ENCODE measurements at regions not wholly inside any gene's neighbourhood (a gene's known extent, or its start where the extent isn't known, plus 50 kb on each side); places are given as distances from the start of the nearest gene placed in this dataset.
"Not testable (repeated sequence)": the region's sequence is repeated elsewhere in the genome, so short reads cannot be mapped to it uniquely, and the experiment has no call there.

- DNase-seq = no peak
These were observed 264.5 kb upstream of the TBL1XR1 start for GRCh38 chr3:177461765-177462164.

- not testable (repeated sequence) for DNase-seq
These were observed 266.1 kb upstream of the TBL1XR1 start for GRCh38 chr3:177463341-177463740.

- DNase-seq = no peak
These were observed 266.6 kb upstream of the TBL1XR1 start for GRCh38 chr3:177463863-177464262.

DNA sequence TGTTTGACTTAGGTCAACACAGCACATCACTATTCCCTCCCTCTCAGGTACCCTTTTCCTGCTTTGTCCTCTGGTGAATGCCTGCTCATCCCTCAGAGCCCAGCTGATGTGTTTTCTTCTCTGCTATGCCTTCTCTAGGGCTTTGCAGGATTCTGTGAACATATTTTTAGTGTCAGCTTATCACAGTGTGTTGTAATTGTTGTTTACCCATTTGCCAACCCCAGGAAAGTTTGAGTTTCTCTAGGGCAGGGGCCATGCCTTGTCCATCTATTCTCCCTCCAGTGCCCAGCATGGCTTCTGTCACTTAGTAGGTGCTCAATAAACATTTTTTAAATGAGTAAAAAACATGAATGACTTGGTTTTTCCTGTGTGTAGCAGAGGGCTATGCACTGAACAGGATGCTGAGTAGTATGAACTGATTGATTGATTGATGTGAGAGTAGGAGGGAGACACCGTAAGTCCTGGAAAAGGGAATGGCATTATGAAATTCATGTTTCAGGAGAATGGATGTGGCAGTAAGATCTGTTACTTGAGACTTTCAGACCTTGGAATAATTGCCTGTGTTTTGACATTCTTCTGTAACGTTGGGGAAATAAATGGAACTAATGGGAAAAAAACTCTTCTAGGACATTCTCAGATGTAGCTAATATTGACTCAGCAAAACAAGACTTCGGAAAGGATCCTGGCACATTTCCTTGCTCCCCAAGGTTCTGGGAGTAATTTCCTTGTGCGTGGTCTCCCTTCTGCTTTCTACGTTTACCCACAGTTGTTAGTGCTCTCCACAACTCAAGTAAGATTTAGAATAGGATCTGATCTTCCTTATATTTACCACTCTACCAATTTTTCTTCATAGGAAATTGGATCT lies 267.3 kb upstream of the TBL1XR1 start:
- DNase-seq = no peak

DNA sequence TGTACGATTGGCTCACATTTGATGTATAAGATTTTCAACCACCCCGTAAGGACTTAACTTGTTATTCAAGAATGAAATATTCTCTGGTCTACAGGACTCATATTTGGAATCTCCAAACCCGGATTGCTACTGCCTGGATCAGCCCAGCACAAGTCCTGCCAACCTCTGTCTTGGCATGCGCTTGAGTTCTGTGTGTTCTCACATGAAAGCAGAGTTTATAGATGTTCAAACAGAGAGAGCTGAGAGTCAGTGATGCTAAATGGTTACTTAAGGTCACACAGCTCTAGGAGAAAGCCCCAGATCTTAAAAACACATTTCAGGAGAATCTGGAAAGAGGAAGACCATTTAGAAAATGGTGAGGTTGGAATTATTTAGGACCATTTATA lies 268.0 kb upstream of the TBL1XR1 start:
- DNase-seq = no peak

DNA sequence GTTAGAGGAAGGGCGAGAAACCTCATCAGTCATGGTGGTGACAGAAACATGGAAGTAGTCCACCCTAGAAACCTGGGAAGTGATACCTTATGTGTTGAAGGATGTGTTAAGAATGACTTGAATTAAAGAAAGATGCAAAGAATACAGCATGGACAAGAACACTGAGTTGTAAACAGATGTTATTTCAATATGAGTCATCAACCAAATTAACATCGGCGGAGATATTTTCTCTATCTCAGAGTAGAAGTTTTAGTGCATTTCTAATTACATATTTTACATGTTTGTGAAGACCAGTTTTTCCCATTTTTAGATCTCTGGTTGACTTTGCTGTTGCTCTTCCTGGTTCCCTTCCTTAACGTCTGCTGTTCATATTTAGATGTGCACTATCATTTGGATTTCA lies 268.8 kb upstream of the TBL1XR1 start:
- no peak for DNase-seq

- not testable (repeated sequence) for DNase-seq
These were observed 269.3 kb upstream of the TBL1XR1 start for GRCh38 chr3:177466622-177467021.

- no peak for DNase-seq
These were observed 270.1 kb upstream of the TBL1XR1 start for GRCh38 chr3:177467247-177467985.

GRCh38 chr3:177468331-177468730 lies 271.0 kb upstream of the TBL1XR1 start:
- DNase-seq = no peak

- no peak for DNase-seq
These were observed 271.5 kb upstream of the TBL1XR1 start for GRCh38 chr3:177468816-177469215.

- DNase-seq = no peak
These were observed 271.9 kb upstream of the TBL1XR1 start for GRCh38 chr3:177469216-177469615.

DNA sequence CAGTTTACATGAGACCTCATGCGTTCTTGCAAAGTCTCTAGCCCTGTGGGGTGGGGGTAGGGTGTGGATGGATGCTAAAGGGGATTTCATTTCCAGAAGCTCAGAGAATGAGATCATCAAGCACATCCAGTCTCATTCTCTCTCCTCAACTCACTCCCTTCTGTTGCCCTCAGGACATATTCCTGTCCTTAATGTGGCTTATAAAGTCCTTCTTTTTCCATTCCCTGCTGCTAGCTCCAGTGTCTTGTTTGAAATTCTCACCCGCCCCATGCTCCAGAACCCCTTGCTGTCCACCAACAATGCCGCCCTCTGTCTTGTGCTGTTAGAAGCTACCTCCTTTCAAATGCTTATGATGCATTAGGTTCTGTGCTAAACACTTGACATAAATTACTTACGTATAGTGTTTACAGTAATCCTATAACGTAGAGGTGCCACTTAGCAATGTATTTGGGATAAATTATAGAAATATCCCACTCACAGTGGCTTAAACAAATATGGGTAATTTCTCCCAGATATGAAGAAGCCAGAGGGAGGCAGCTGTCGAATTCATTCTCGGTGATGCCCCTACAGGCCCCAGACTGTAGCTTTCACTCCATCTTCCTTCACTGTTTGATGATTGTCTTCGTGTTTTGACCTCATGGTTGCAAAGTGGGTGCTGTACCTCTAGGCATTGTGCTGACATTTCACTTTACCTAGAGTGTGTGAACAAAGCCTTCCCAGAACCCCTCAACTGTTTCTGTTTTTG lies 273.1 kb upstream of the TBL1XR1 start:
- DNase-seq = no peak

GRCh38 chr3:177471733-177472480 lies 274.6 kb upstream of the TBL1XR1 start:
- DNase-seq = peak in 1 of 2 donors; percentile 21

- no peak for DNase-seq
These were observed 275.9 kb upstream of the TBL1XR1 start for GRCh38 chr3:177473184-177473583.

DNA sequence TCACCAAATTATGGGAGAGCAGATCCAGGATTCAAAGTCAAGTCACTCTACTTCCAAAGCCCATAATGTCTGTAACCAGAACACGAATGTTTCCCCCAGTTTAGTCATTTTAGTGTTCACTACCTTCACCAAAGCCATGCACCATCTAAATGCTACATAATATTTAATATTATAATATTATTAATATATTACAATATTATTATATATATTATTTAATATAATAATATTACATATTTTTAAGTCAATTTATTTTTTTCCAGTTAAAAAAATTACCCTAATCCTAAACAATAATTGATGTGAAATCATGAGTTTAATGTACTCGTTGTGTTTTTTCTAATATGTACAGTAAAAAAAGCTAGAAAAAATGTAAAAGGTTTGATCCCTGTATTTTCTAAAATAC lies 276.6 kb upstream of the TBL1XR1 start:
- no peak for DNase-seq

GRCh38 chr3:177474652-177475355 lies 277.5 kb upstream of the TBL1XR1 start:
- DNase-seq = no peak

DNA sequence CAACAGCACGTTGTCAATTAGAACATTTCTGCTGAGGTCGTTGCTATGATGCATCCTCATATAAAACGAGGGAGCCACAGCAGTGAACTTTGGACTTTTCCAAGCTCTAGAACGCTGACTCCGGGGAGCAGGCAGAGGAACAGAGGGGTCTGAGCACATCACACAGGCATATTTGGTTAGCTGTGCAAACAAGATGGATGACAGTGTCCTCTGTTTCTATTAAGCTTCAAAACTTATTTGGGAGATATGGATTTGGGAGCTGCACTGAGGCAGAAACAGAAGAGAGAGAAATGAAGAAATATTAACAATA lies 278.0 kb upstream of the TBL1XR1 start:
- no peak for DNase-seq

- DNase-seq = no peak
These were observed 279.2 kb upstream of the TBL1XR1 start for GRCh38 chr3:177476495-177476894.

DNA sequence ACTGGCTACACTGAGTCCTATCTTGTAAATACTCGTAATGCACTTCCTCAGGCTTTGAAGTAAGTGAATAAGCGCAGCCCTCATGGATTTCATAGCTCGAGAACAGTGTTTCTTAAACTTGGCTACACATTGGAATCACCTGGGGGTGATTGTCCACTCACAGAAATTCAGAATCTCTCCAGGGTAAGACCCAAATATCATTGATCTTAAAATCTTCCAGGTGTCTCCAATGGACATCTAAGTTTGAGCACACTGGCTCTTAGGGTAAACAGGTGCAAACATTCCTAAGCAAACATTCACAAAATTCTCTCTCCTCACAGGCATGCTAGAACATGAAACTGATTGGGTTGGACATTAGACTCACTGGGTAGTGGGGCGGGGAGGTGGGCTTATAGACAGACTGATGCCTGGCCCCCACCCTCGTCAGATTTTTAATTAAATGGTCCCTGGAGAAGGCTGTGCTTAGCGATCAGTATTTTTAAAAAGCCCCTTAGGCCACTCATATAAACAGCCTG lies 279.7 kb upstream of the TBL1XR1 start:
- DNase-seq = no peak

- DNase-seq = no peak
These were observed 281.0 kb upstream of the TBL1XR1 start for GRCh38 chr3:177478170-177478867.

DNA sequence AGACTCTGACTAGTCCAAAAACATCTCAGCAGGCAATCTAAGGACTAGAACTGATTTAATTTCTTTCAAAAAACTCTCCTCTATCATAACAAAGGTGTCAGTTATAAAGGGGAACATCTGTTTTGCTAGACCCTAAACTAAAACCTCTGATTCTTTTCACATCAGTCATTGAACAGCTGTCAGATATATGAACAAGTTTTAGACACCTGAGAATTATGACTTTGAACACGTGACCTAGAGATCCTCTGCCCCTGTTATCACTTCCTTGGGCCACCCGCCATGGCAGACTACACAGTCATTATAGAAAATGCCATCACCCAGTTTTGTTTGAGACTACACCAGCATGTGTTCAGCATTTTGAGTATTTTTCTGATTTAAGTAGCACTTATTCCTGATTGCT lies 282.3 kb upstream of the TBL1XR1 start:
- no peak for DNase-seq

Measured in hippocampal formation (tissue), 2 donors.